ENCODE measurements at regions not wholly inside any gene's neighbourhood (a gene's known extent, or its start where the extent isn't known, plus 50 kb on each side); places are given as distances from the start of the nearest gene placed in this dataset.

GRCh38 chr6:168201383-168201782, 118.2 kb downstream of the DACT2 start:
- H3K36me3 ChIP-seq (ENCODE audit: insufficient read depth): no peaks in the 10 kb centered on the region
- H3K4me1 ChIP-seq (ENCODE audit: low read depth, poor library complexity, severe bottlenecking): peaks cover 55% of the 10 kb centered on the region
- H3K27ac ChIP-seq: no peak overlapping the region
- no peaks in the 10 kb centered on the region for H4K20me1 ChIP-seq (ENCODE audit: insufficient read depth)
- no peak overlapping the region for H3K9ac ChIP-seq
- no peak overlapping the region for H2AFZ ChIP-seq (ENCODE audit: low read depth)
- no peak overlapping the region for H3K4me2 ChIP-seq
- TF ChIP-seq, protein P1, sequence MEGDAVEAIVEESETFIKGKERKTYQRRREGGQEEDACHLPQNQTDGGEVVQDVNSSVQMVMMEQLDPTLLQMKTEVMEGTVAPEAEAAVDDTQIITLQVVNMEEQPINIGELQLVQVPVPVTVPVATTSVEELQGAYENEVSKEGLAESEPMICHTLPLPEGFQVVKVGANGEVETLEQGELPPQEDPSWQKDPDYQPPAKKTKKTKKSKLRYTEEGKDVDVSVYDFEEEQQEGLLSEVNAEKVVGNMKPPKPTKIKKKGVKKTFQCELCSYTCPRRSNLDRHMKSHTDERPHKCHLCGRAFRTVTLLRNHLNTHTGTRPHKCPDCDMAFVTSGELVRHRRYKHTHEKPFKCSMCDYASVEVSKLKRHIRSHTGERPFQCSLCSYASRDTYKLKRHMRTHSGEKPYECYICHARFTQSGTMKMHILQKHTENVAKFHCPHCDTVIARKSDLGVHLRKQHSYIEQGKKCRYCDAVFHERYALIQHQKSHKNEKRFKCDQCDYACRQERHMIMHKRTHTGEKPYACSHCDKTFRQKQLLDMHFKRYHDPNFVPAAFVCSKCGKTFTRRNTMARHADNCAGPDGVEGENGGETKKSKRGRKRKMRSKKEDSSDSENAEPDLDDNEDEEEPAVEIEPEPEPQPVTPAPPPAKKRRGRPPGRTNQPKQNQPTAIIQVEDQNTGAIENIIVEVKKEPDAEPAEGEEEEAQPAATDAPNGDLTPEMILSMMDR (conservative IDR thresholded peaks at IDR 0.05; ENCODE audit: low read depth, low read length): no peak
- no peaks in the 10 kb centered on the region for H3K79me2 ChIP-seq (ENCODE audit: insufficient read depth, low read depth)
- no peak overlapping the region for H3K4me3 ChIP-seq (IDR thresholded peaks at IDR 0.05; ENCODE audit: insufficient read depth, low read depth, low read length)
- H3K27me3 ChIP-seq (ENCODE audit: insufficient read depth, low read depth): no peaks in the 10 kb centered on the region

GRCh38 chr6:168200571-168201134, 118.9 kb downstream of the DACT2 start:
- H3K79me2 ChIP-seq (ENCODE audit: insufficient read depth, low read depth): no peaks in the 10 kb centered on the region
- no peaks in the 10 kb centered on the region for H4K20me1 ChIP-seq (ENCODE audit: insufficient read depth)
- H2AFZ ChIP-seq (ENCODE audit: low read depth): no peak overlapping the region
- H3K9ac ChIP-seq: no peak overlapping the region
- H3K4me2 ChIP-seq: peak overlapping the region; percentile 59; the same call in 1 of the 2 replicates
- H3K4me3 ChIP-seq (IDR thresholded peaks at IDR 0.05; ENCODE audit: insufficient read depth, low read depth, low read length): no peak overlapping the region
- H3K4me1 ChIP-seq (ENCODE audit: low read depth, poor library complexity, severe bottlenecking): peaks cover 55% of the 10 kb centered on the region
- TF ChIP-seq, protein P1 (conservative IDR thresholded peaks at IDR 0.05; ENCODE audit: low read depth, low read length): no peak
- no peaks in the 10 kb centered on the region for H3K36me3 ChIP-seq (ENCODE audit: insufficient read depth)
- peak overlapping the region; percentile 95; the same call in 1 of the 2 replicates for H3K27ac ChIP-seq
- no peaks in the 10 kb centered on the region for H3K27me3 ChIP-seq (ENCODE audit: insufficient read depth, low read depth)

GRCh38 chr6:168198302-168199180, 119.5 kb upstream of the FRMD1 start:
- H3K79me2 ChIP-seq (ENCODE audit: insufficient read depth, low read depth): no peaks in the 10 kb centered on the region
- H4K20me1 ChIP-seq (ENCODE audit: insufficient read depth): no peaks in the 10 kb centered on the region
- H3K36me3 ChIP-seq (ENCODE audit: insufficient read depth): no peaks in the 10 kb centered on the region
- H3K4me3 ChIP-seq (IDR thresholded peaks at IDR 0.05; ENCODE audit: insufficient read depth, low read depth, low read length): no peak overlapping the region
- peaks cover 55% of the 10 kb centered on the region for H3K4me1 ChIP-seq (ENCODE audit: low read depth, poor library complexity, severe bottlenecking)
- TF ChIP-seq, protein P1 (conservative IDR thresholded peaks at IDR 0.05; ENCODE audit: low read depth, low read length): no peak
- H2AFZ ChIP-seq (ENCODE audit: low read depth): peak overlapping the region; percentile 33; the same call in 1 of the 2 replicates
- no peaks in the 10 kb centered on the region for H3K27me3 ChIP-seq (ENCODE audit: insufficient read depth, low read depth)
- H3K4me2 ChIP-seq: peak overlapping the region; percentile 59
- peak overlapping the region; percentile 95 for H3K27ac ChIP-seq
- H3K9ac ChIP-seq: peak overlapping the region; percentile 73

DNA sequence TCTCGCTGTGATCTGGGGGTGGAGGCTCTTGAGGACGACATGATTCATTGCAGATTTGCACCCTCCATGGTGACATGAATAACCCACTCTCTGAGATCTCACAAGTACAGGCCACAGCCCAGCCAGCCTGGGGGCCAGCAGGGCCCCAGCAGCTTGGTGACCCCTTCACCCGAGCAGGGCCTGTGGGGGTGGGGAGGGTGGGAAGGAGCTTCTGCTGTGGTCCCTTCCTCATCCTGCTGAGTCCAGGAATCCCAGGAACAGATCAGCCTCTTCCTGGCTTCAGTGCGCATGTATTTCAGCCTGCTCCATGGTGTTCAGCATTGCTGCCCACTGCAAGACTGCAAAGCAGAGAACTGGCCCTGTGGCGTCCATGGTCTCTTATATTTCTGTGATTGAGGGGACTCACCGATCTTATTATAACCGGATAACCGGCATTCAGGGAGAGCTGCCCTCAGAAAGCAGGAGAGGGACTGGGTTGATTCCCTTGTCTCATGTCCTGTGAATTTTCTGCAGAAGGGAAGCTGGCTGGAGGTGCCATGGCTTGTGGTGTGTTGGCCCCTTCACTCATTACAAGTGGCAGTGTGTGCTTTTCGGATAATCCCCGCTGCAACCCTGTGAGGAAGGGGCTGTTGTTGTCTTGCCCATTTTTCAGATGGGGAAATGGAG, 118.8 kb upstream of the FRMD1 start:
- TF ChIP-seq, protein P1 (conservative IDR thresholded peaks at IDR 0.05; ENCODE audit: low read depth, low read length): no peak
- Histone ChIP-seq H3K9ac (peak overlapping the region; percentile 73; the same call in 1 of the 2 replicates), H3K27ac (peak overlapping the region; percentile 95), H3K79me2 (ENCODE audit: insufficient read depth, low read depth) (no peaks in the 10 kb centered on the region), H4K20me1 (ENCODE audit: insufficient read depth) (no peaks in the 10 kb centered on the region), H3K27me3 (ENCODE audit: insufficient read depth, low read depth) (no peaks in the 10 kb centered on the region), H3K4me3 (IDR thresholded peaks at IDR 0.05; ENCODE audit: insufficient read depth, low read depth, low read length) (no peak overlapping the region), H3K4me2 (peak overlapping the region; percentile 59), H3K36me3 (ENCODE audit: insufficient read depth) (no peaks in the 10 kb centered on the region), H2AFZ (ENCODE audit: low read depth) (0 out of 2 replicates have a peak overlapping the region, but pooled peaks have one; percentile 33), H3K4me1 (ENCODE audit: low read depth, poor library complexity, severe bottlenecking) (peaks cover 55% of the 10 kb centered on the region)
